Epithelial cell of proximal tubule (primary cell): ENCODE measurements at regions not wholly inside any gene's neighbourhood (a gene's known extent, or its start where the extent isn't known, plus 50 kb on each side); places are given as distances from the start of the nearest gene placed in this dataset.
"Not testable (repeated sequence)": the region's sequence is repeated elsewhere in the genome, so short reads cannot be mapped to it uniquely, and the experiment has no call there.

Experiments used
- DNase-seq: peaks from one replicate; pipeline ENCODE4 v3.0.0-alpha.2; 2011; ENCODE audit warnings: low read depth
- H3K4me3 ChIP-seq: 2 replicates; pipeline ENCODE4 v1.5.1; 2011; ENCODE audit warnings: low read depth, mild to moderate bottlenecking, low read length
- CTCF ChIP-seq: conservative IDR thresholded peaks from 2 replicates; pipeline ENCODE4 v1.5.1; 2012; ENCODE audit warnings: low read depth, mild to moderate bottlenecking, low read length

GRCh38 chr5:106014262-106014661, 1656.5 kb downstream of the EFNA5 start:
- DNase-seq: no peak
- no peak overlapping the region for H3K4me3 ChIP-seq
- TF ChIP-seq CTCF: peak; percentile 56

- no peak for TF ChIP-seq CTCF
- H3K4me3 ChIP-seq: no peak overlapping the region
- no peak for DNase-seq
Observed at GRCh38 chr5:106006242-106006641, 1664.5 kb downstream of the EFNA5 start.

- not testable (repeated sequence) for DNase-seq
Observed at GRCh38 chr5:105998991-105999390, 1671.7 kb downstream of the EFNA5 start.

GRCh38 chr5:105993027-105993426, 1677.7 kb downstream of the EFNA5 start:
- TF ChIP-seq CTCF: no peak
- no peak overlapping the region for H3K4me3 ChIP-seq
- no peak for DNase-seq

More at GRCh38 chr5:105998991-105999390, 1671.7 kb downstream of the EFNA5 start:
- H3K4me3 ChIP-seq: not testable (repeated sequence)

- no peak for DNase-seq
- H3K4me3 ChIP-seq: no peak overlapping the region
- no peak for TF ChIP-seq CTCF
Observed at GRCh38 chr5:105982526-105982925, 1688.2 kb downstream of the EFNA5 start.

- no peak overlapping the region for H3K4me3 ChIP-seq
- no peak for TF ChIP-seq CTCF
- no peak for DNase-seq
Observed at GRCh38 chr5:105978011-105978410, 1692.7 kb downstream of the EFNA5 start.

- H3K4me3 ChIP-seq: no peak overlapping the region
- no peak for TF ChIP-seq CTCF
- DNase-seq: no peak
Observed at GRCh38 chr5:105977163-105977562, 1693.6 kb downstream of the EFNA5 start.

- DNase-seq: no peak
- H3K4me3 ChIP-seq: no peak overlapping the region
- TF ChIP-seq CTCF: no peak
Observed at GRCh38 chr5:105970919-105971318, 1699.8 kb downstream of the EFNA5 start.
